ENCODE measurements at regions not wholly inside any gene's neighbourhood (a gene's known extent, or its start where the extent isn't known, plus 50 kb on each side); places are given as distances from the start of the nearest gene placed in this dataset.

DNA sequence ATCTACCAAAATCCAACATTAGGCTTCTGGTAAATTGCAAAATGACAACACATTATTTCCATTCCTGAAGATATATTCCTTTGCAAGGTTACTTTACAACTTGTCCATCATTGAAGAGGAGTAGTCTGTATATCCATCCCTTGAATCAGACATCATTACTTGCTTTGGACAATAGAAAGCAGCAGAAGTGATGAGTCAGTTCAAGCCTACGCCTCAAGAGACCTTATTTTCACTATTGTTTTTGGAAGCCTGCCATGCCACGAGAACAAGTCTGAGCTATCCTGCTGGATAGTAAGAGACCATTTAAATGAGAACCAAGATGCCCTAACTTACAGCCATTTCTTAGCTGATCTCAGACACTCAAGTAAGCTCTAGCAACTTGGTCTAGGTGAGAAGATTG is 246.0 kb upstream of the HHIP start:
- TF ChIP-seq POLR2AphosphoS5 (IDR thresholded peaks at IDR 0.05; ENCODE audit: low read depth, low read length) (no peak), PAX5 (IDR thresholded peaks at IDR 0.05; ENCODE audit: insufficient read depth, low read length, severe bottlenecking) (no peak), POLR2A (IDR thresholded peaks at IDR 0.05; ENCODE audit: low read depth, low read length) (no peak)
- DNase-seq (ENCODE audit: insufficient read length, low spot score) = no peak
- no peak for FAIRE-seq

DNA sequence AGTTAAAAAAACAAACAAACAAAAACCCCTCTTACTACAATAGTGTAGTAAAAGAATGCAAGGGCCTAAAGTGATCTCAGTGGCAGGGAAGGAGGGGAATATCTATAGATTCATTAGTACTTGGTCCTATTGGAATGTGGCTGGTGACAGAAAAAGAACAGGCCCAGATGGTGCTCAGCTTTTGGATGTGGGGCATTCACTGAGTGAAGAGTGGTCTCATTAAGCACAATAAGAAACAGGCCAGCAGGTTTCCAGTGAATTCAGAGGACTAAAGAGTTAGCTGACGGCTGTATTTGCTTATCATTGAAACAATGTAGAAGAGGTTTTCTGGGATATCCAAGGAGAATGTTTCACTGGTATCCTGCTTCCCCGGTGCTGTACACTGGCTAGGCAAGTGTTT is 243.8 kb upstream of the HHIP start:
- FAIRE-seq (no peak), DNase-seq (ENCODE audit: insufficient read length, low spot score) (no peak)
- TF ChIP-seq PAX5 (IDR thresholded peaks at IDR 0.05; ENCODE audit: insufficient read depth, low read length, severe bottlenecking) = no peak
- no peak for TF ChIP-seq TAF1 (IDR thresholded peaks at IDR 0.05; ENCODE audit: low read depth, low read length)
- no peak for TF ChIP-seq POLR2AphosphoS5 (IDR thresholded peaks at IDR 0.05; ENCODE audit: low read depth, low read length)
- TF ChIP-seq POLR2A (IDR thresholded peaks at IDR 0.05; ENCODE audit: low read depth, low read length) = no peak
- no peak for TF ChIP-seq SPI1 (IDR thresholded peaks at IDR 0.05; ENCODE audit: low read depth, low read length)
- no peak for TF ChIP-seq POU2F2 (IDR thresholded peaks at IDR 0.05; ENCODE audit: low read depth, low read length)

DNA sequence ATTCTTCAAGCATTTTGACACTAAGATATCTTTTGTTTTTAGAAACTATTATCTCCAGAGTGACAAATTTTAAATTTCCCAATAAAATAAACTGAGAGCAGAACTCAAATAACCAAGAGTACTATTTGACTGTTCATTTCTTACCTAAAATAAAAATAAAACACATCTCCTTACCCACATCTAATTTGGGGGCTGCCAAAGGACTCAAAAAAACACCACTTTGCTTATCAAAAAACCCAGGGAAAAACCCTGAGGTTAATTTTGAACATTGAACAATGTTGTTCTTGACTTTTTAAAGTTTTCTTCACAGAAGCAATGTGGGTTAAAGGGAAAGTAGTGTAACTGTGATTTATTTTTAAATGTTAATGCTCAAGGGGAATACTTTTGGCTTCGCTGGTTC is 243.0 kb upstream of the HHIP start:
- TF ChIP-seq POLR2AphosphoS5 (IDR thresholded peaks at IDR 0.05; ENCODE audit: low read depth, low read length) = no peak
- no peak for TF ChIP-seq SPI1 (IDR thresholded peaks at IDR 0.05; ENCODE audit: low read depth, low read length)
- TF ChIP-seq TAF1 (IDR thresholded peaks at IDR 0.05; ENCODE audit: low read depth, low read length) = no peak
- no peak for TF ChIP-seq POLR2A (IDR thresholded peaks at IDR 0.05; ENCODE audit: low read depth, low read length)
- no peak for TF ChIP-seq PAX5 (IDR thresholded peaks at IDR 0.05; ENCODE audit: insufficient read depth, low read length, severe bottlenecking)
- no peak for TF ChIP-seq POU2F2 (IDR thresholded peaks at IDR 0.05; ENCODE audit: low read depth, low read length)
- FAIRE-seq = no peak
- DNase-seq (ENCODE audit: insufficient read length, low spot score) = no peak

- DNase-seq (ENCODE audit: insufficient read length, low spot score) (no peak), FAIRE-seq (no peak)
- TF ChIP-seq TAF1 (IDR thresholded peaks at IDR 0.05; ENCODE audit: low read depth, low read length) = no peak
- TF ChIP-seq PAX5 (IDR thresholded peaks at IDR 0.05; ENCODE audit: insufficient read depth, low read length, severe bottlenecking) = no peak
- no peak for TF ChIP-seq POU2F2 (IDR thresholded peaks at IDR 0.05; ENCODE audit: low read depth, low read length)
- TF ChIP-seq SPI1 (IDR thresholded peaks at IDR 0.05; ENCODE audit: low read depth, low read length) = no peak
- no peak for TF ChIP-seq POLR2A (IDR thresholded peaks at IDR 0.05; ENCODE audit: low read depth, low read length)
- no peak for TF ChIP-seq POLR2AphosphoS5 (IDR thresholded peaks at IDR 0.05; ENCODE audit: low read depth, low read length)
Observed at GRCh38 chr4:144403893-144404292, 242.1 kb upstream of the HHIP start.

- FAIRE-seq = no peak
- no peak for TF ChIP-seq POLR2AphosphoS5 (IDR thresholded peaks at IDR 0.05; ENCODE audit: low read depth, low read length)
- TF ChIP-seq SPI1 (IDR thresholded peaks at IDR 0.05; ENCODE audit: low read depth, low read length) = no peak
- no peak for TF ChIP-seq TAF1 (IDR thresholded peaks at IDR 0.05; ENCODE audit: low read depth, low read length)
- TF ChIP-seq POLR2A (IDR thresholded peaks at IDR 0.05; ENCODE audit: low read depth, low read length) = no peak
Observed at GRCh38 chr4:144409525-144409924, 236.4 kb upstream of the HHIP start.

DNA sequence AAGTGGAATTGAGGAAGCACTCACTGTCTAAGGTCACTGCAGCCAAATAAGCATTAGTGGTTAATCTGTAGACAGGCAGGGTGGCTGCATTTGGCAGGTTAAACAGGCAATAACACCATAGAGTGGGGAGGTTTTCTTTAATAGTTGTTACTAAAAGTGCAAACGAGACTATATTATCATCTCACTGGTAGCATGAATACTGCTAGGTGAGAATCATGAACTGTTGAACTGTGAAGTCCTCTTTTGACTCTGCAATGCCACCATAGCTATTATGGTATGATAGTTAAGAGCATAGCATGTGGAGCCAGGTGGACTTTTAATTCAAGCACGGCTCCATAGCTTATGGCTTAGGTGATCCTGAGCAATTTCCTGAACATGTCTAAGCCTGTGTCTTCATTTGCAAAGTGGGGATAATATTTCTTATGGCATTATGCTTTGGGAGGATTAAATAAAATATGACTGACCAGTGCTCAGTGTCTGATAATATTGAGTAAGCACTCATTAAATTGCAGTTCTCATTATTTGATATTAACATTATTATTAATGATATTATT is 235.6 kb upstream of the HHIP start:
- no peak for DNase-seq (ENCODE audit: insufficient read length, low spot score)
- FAIRE-seq = no peak

More at GRCh38 chr4:144409525-144409924, 236.4 kb upstream of the HHIP start:
- no peak for DNase-seq (ENCODE audit: insufficient read length, low spot score)

GRCh38 chr4:144411119-144411518 is 234.8 kb upstream of the HHIP start:
- FAIRE-seq (peak; percentile 58), DNase-seq (ENCODE audit: insufficient read length, low spot score) (no peak)
- no peak for TF ChIP-seq SPI1 (IDR thresholded peaks at IDR 0.05; ENCODE audit: low read depth, low read length)
- no peak for TF ChIP-seq PAX5 (IDR thresholded peaks at IDR 0.05; ENCODE audit: insufficient read depth, low read length, severe bottlenecking)
- no peak for TF ChIP-seq POU2F2 (IDR thresholded peaks at IDR 0.05; ENCODE audit: low read depth, low read length)
- no peak for TF ChIP-seq POLR2A (IDR thresholded peaks at IDR 0.05; ENCODE audit: low read depth, low read length)
- no peak for TF ChIP-seq TAF1 (IDR thresholded peaks at IDR 0.05; ENCODE audit: low read depth, low read length)
- no peak for TF ChIP-seq POLR2AphosphoS5 (IDR thresholded peaks at IDR 0.05; ENCODE audit: low read depth, low read length)

More for the DNA sequence above, 235.6 kb upstream of the HHIP start:
- no peak for TF ChIP-seq PAX5 (IDR thresholded peaks at IDR 0.05; ENCODE audit: insufficient read depth, low read length, severe bottlenecking)
- TF ChIP-seq POLR2AphosphoS5 (IDR thresholded peaks at IDR 0.05; ENCODE audit: low read depth, low read length) = no peak
- no peak for TF ChIP-seq TAF1 (IDR thresholded peaks at IDR 0.05; ENCODE audit: low read depth, low read length)
- TF ChIP-seq POLR2A (IDR thresholded peaks at IDR 0.05; ENCODE audit: low read depth, low read length) = no peak
- no peak for TF ChIP-seq SPI1 (IDR thresholded peaks at IDR 0.05; ENCODE audit: low read depth, low read length)

DNA sequence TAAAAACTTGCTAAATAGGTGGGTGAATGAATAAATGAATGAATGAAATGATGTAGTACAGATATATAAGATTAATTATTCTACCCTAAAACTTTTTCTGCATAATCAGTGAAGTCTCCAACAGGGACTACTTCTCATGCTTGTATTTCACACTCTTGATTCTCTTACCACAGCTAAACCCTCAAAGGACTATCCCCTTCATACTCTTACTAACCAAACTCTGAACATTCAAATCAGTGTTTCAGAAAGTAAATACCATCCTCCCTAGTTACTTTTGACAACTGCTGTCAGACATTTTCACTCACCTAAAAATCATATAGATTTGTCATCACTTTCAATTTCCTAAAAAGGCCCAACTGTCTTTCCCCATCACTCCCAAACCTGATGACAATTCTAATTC is 234.3 kb upstream of the HHIP start:
- FAIRE-seq = no peak
- DNase-seq (ENCODE audit: insufficient read length, low spot score) = no peak
- TF ChIP-seq POLR2AphosphoS5 (IDR thresholded peaks at IDR 0.05; ENCODE audit: low read depth, low read length) (no peak), PAX5 (IDR thresholded peaks at IDR 0.05; ENCODE audit: insufficient read depth, low read length, severe bottlenecking) (no peak), POLR2A (IDR thresholded peaks at IDR 0.05; ENCODE audit: low read depth, low read length) (no peak), TAF1 (IDR thresholded peaks at IDR 0.05; ENCODE audit: low read depth, low read length) (no peak), POU2F2 (IDR thresholded peaks at IDR 0.05; ENCODE audit: low read depth, low read length) (no peak), SPI1 (IDR thresholded peaks at IDR 0.05; ENCODE audit: low read depth, low read length) (no peak)

GRCh38 chr4:144421056-144421455 is 224.9 kb upstream of the HHIP start:
- TF ChIP-seq TAF1 (IDR thresholded peaks at IDR 0.05; ENCODE audit: low read depth, low read length) (no peak), POLR2A (IDR thresholded peaks at IDR 0.05; ENCODE audit: low read depth, low read length) (no peak), POLR2AphosphoS5 (IDR thresholded peaks at IDR 0.05; ENCODE audit: low read depth, low read length) (no peak), SPI1 (IDR thresholded peaks at IDR 0.05; ENCODE audit: low read depth, low read length) (no peak), POU2F2 (IDR thresholded peaks at IDR 0.05; ENCODE audit: low read depth, low read length) (no peak), PAX5 (IDR thresholded peaks at IDR 0.05; ENCODE audit: insufficient read depth, low read length, severe bottlenecking) (no peak)
- FAIRE-seq (no peak), DNase-seq (ENCODE audit: insufficient read length, low spot score) (no peak)
